Neutrophil (primary cell): ENCODE measurements at regions not wholly inside any gene's neighbourhood (a gene's known extent, or its start where the extent isn't known, plus 50 kb on each side); places are given as distances from the start of the nearest gene placed in this dataset.
"Not testable (repeated sequence)": the region's sequence is repeated elsewhere in the genome, so short reads cannot be mapped to it uniquely, and the experiment has no call there.

Experiments used
- H3K27ac ChIP-seq: fragments of 200-600 bp; sonication (generic); 2 replicates; pipeline ENCODE4 v1.5.1; 2016; ENCODE audit warnings: mild to moderate bottlenecking, moderate library complexity
- H3K27me3 ChIP-seq: fragments of 200-600 bp; sonication (generic); 2 replicates; pipeline ENCODE4 v1.6.0; 2016; ENCODE audit warnings: mild to moderate bottlenecking
- H3K36me3 ChIP-seq: fragments of 200-600 bp; sonication (generic); 2 replicates; pipeline ENCODE4 v1.5.1; 2017
- H3K4me1 ChIP-seq, 2 experiments: fragments of 200-600 bp in 1 of 2; sonication (generic) in 1 of 2; 1 replicate in 1 of 2; 2 replicates in 1 of 2; pipeline versions ENCODE4 v1.5.1 to v1.6.1; 2013 to 2016; ENCODE audit warnings: low read depth in 1 of 2, low read length in 1 of 2, mild to moderate bottlenecking in 1 of 2, moderate library complexity in 1 of 2; ENCODE audit not compliant: control insufficient read depth in 1 of 2, insufficient read depth in 1 of 2
- H3K4me3 ChIP-seq, 2 experiments: fragments of 200-600 bp in 1 of 2; sonication (generic) in 1 of 2; 1 replicate in 1 of 2; 2 replicates in 1 of 2; pipeline ENCODE4 v1.5.1; 2013 to 2016; ENCODE audit warnings: low read depth in 1 of 2, low read length in 1 of 2, mild to moderate bottlenecking in 1 of 2, moderate library complexity in 1 of 2
- H3K9me3 ChIP-seq: fragments of 200-600 bp; sonication (generic); 2 replicates; pipeline ENCODE4 v1.5.1; 2016
- TF ChIP-seq, protein P1 (sequence below): fragments of 200-600 bp; sonication (generic); IDR thresholded peaks from 2 replicates; pipeline ENCODE4 v1.5.1; 2016; ENCODE audit warnings: antibody characterized with exemption

DNA sequence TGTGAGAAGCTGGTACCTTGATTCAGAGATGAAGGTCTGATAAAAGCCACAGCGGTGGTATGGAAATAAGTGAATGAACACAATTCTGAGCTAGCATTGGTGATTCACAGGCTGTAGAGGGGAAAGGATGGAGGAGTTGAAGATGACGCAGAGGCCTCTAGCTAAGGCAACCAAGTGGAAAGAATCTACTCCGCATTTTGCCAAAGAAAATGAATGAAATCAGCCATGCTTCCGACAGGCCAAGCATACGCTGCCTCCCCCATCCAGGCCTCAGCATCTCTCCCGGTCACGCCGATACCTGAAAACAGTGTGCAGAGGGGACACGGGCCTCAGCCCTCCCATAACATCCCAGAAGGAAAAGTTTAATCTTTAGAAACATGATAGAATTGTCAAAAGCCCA, 124.3 kb upstream of the UNC5B start:
- TF ChIP-seq, protein P1, sequence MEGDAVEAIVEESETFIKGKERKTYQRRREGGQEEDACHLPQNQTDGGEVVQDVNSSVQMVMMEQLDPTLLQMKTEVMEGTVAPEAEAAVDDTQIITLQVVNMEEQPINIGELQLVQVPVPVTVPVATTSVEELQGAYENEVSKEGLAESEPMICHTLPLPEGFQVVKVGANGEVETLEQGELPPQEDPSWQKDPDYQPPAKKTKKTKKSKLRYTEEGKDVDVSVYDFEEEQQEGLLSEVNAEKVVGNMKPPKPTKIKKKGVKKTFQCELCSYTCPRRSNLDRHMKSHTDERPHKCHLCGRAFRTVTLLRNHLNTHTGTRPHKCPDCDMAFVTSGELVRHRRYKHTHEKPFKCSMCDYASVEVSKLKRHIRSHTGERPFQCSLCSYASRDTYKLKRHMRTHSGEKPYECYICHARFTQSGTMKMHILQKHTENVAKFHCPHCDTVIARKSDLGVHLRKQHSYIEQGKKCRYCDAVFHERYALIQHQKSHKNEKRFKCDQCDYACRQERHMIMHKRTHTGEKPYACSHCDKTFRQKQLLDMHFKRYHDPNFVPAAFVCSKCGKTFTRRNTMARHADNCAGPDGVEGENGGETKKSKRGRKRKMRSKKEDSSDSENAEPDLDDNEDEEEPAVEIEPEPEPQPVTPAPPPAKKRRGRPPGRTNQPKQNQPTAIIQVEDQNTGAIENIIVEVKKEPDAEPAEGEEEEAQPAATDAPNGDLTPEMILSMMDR = no peak
- H3K27me3 ChIP-seq = no peaks in the 10 kb centered on the region
- H3K9me3 ChIP-seq = no peaks in the 10 kb centered on the region
- no peak overlapping the region for H3K27ac ChIP-seq
- H3K36me3 ChIP-seq = no peaks in the 10 kb centered on the region
- no peaks in the 10 kb centered on the region for H3K4me1 ChIP-seq
- no peak overlapping the region for H3K4me3 ChIP-seq

DNA sequence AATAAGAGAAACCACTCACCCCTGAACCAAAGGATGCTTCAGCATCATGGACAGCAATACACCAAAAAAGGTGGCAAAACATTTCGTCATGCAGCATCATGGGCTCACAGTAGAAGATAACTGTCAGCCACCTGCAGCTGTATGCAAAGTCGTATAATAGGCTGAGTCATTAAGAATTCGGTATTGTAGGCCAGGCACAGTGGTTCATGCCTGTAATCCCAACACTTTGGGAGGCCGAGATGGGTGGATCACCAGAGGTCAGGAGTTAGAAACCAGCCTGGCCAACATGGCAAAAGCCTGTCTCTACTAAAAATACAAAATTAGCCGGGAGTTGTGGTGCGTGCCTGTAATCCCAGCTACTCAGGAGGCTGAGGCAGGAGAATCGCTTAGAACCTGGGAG, 123.8 kb upstream of the UNC5B start:
- not testable (repeated sequence) for H3K27me3 ChIP-seq, H3K4me3 ChIP-seq, H3K27ac ChIP-seq, H3K36me3 ChIP-seq, H3K4me1 ChIP-seq, H3K9me3 ChIP-seq

DNA sequence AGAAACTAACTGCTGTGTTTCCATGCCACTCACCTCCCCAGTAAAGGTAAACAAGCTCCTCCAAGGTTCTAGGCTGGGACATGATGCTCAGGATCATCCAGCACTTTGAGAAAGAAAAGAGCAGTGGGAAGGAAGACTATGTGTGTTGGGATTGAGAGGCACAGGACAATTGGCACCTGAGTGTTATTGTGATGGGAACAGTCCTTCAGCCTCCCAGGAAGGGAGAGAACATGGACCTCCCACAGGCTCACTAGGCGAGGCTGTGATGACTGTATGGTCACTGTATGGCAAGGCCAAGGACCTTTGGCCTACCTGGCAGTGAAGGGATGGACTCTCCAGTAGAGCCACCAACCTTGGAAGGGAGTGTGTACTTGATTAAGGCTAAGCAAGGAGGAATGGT, 123.2 kb upstream of the UNC5B start:
- no peak overlapping the region for H3K4me3 ChIP-seq
- H3K27me3 ChIP-seq = no peaks in the 10 kb centered on the region
- H3K36me3 ChIP-seq = no peaks in the 10 kb centered on the region
- no peaks in the 10 kb centered on the region for H3K4me1 ChIP-seq
- TF ChIP-seq, protein P1 = no peak
- no peaks in the 10 kb centered on the region for H3K9me3 ChIP-seq
- H3K27ac ChIP-seq = no peak overlapping the region

DNA sequence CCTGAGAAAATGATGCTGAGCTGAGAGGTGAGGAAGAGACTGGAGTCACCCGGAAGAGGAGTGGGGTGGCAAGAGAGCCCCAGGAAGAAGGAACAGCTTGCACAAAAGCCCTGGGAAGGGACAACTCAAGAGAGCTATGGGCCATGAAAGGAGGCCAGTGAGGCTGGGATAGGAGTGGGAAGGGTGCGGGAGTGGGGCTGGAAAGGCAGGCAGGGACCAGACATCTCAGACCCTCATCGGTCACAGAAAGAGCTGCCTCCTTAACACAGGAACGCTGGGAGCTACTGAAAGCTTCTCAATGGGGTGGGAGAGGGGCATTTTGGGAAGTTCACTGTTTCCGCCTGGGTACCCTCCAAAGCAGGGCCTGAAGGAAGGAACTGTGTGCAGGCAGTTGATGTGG, 122.0 kb upstream of the UNC5B start:
- TF ChIP-seq, protein P1 = no peak
- peaks cover 2% of the 10 kb centered on the region for H3K27me3 ChIP-seq
- H3K4me1 ChIP-seq = no peaks in the 10 kb centered on the region
- no peak overlapping the region for H3K27ac ChIP-seq
- no peaks in the 10 kb centered on the region for H3K9me3 ChIP-seq
- no peak overlapping the region for H3K4me3 ChIP-seq
- no peaks in the 10 kb centered on the region for H3K36me3 ChIP-seq

DNA sequence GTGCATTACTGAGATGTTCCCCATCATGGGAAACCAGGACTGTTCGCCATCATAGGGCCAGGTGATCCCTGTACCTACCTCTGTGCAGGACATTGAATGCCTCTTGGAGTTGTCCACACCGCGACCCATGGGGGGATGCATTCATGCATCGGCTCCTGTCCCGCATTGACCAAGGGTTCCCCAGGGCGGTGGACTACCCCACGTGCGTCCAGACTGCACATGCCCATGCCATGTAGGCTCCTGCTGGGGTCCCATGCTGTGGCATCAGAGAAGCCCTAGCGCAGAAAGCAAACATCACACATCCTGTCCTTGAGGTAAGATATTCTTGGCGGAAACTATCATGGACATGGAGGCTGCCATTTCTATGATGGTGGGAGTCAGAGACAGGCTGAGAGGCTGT, 121.6 kb upstream of the UNC5B start:
- H3K27me3 ChIP-seq = peaks cover 5% of the 10 kb centered on the region
- no peaks in the 10 kb centered on the region for H3K4me1 ChIP-seq
- H3K4me3 ChIP-seq = no peak overlapping the region
- H3K36me3 ChIP-seq = no peaks in the 10 kb centered on the region
- H3K9me3 ChIP-seq = no peaks in the 10 kb centered on the region
- no peak overlapping the region for H3K27ac ChIP-seq
- TF ChIP-seq, protein P1 = no peak

DNA sequence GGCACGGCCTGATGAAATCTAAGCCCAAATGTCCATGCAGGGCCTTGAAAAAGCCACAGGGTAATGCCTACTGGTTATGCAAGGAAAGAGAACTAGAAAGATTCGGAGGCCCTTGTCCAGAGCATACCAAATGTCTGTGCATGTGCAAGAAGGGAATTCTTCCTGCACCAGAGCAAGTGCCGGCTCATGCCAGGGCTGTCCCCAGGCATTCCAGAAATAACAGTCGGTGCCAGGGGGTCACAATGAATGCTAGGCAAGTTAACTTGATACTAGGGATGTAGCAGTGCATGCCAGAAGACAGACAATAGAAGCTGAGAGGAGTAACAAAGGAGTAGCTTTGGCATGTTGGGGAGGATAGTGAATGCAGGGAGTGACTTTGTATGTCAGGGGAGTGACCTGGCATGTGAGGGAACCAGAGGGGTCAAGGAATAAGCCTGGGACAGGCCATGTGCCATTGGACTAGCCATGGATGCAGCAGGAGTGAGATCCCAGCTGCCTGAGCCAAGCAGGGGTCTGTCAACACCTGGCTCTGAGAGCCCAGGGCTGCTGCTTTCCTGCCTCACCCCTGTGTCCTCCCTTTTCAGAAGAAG, 119.5 kb upstream of the UNC5B start:
- H3K4me3 ChIP-seq = no peak overlapping the region
- H3K36me3 ChIP-seq = no peaks in the 10 kb centered on the region
- H3K27ac ChIP-seq = no peak overlapping the region
- H3K27me3 ChIP-seq = peaks cover 10% of the 10 kb centered on the region
- no peaks in the 10 kb centered on the region for H3K9me3 ChIP-seq
- TF ChIP-seq, protein P1 = no peak
- H3K4me1 ChIP-seq = no peaks in the 10 kb centered on the region
